Activated naive CD8-positive, alpha-beta T cell treated with anti-CD3 and anti-CD28 coated beads, Interleukin-2, amount 10 ng/mL, durations not matched to agents 7 days and 5 days (primary cell): ENCODE measurements at regions not wholly inside any gene's neighbourhood (a gene's known extent, or its start where the extent isn't known, plus 50 kb on each side); places are given as distances from the start of the nearest gene placed in this dataset.
"Not testable (repeated sequence)": the region's sequence is repeated elsewhere in the genome, so short reads cannot be mapped to it uniquely, and the experiment has no call there.

Experiments
- ATAC-seq: fragments of 150-1000 bp; cut with Tn5 transposase; one replicate; pipeline ENCODE4 v1.10.0; 2021; ENCODE audit warnings: low read depth, moderate library complexity
- POLR2A ChIA-PET: fragments of 350-600 bp; sonication (Branson Sonifier 250); formaldehyde crosslinking; loops from one replicate; lab custom pipeline; 2021; ENCODE audit warnings: antibody characterized with exemption; lab: Charles Lee
- DNase-seq: peaks from one replicate; pipeline ENCODE4 v3.0.0; 2021
- H3K27ac Mint-ChIP-seq: one replicate; pipeline ENCODE4 v1.8.0; 2022; ENCODE audit warnings: mild to moderate bottlenecking, mixed read lengths
- H3K27me3 Mint-ChIP-seq: one replicate; pipeline ENCODE4 v1.8.0; 2022; ENCODE audit warnings: mild to moderate bottlenecking, moderate library complexity, mixed read lengths
- H3K36me3 Mint-ChIP-seq: one replicate; pipeline ENCODE4 v1.8.0; 2021; ENCODE audit warnings: mild to moderate bottlenecking, mixed read lengths
- H3K4me1 Mint-ChIP-seq: one replicate; pipeline ENCODE4 v1.8.0; 2021; ENCODE audit warnings: mixed read lengths
- H3K4me3 Mint-ChIP-seq: one replicate; pipeline ENCODE4 v1.8.0; 2022; ENCODE audit warnings: mild to moderate bottlenecking, moderate library complexity, mixed read lengths
- H3K9me3 Mint-ChIP-seq: one replicate; pipeline ENCODE4 v1.8.0; 2021; ENCODE audit warnings: mixed read lengths

DNA sequence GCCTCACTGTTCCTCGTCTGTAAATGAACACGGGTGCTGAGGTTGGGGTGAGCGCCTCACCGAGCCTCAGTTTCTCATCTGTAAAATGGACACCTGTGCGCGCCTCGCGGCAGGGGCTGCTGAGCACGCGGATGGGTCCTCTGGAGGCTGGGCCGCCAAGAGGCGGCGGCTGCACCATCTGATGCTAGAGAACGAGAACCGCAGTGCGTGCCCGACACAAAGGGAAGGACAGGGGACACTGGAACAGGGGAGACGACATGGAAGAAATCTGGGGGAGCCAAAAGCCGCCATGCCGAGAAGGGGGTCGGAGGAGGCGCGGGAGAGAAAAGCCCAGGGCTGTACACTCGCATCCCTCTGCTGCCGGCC is 118.7 kb upstream of the ZNF516 start:
- H3K27me3 Mint-ChIP-seq: peaks cover 18% of the 10 kb centered on the region
- no peaks in the 10 kb centered on the region for H3K4me1 Mint-ChIP-seq
- POLR2A ChIA-PET: no interaction called here
- ATAC-seq: no peak
- no peaks in the 10 kb centered on the region for H3K36me3 Mint-ChIP-seq
- no peak overlapping the region for H3K27ac Mint-ChIP-seq
- no peaks in the 10 kb centered on the region for H3K9me3 Mint-ChIP-seq
- H3K4me3 Mint-ChIP-seq: no peak overlapping the region
- no peak for DNase-seq

DNA sequence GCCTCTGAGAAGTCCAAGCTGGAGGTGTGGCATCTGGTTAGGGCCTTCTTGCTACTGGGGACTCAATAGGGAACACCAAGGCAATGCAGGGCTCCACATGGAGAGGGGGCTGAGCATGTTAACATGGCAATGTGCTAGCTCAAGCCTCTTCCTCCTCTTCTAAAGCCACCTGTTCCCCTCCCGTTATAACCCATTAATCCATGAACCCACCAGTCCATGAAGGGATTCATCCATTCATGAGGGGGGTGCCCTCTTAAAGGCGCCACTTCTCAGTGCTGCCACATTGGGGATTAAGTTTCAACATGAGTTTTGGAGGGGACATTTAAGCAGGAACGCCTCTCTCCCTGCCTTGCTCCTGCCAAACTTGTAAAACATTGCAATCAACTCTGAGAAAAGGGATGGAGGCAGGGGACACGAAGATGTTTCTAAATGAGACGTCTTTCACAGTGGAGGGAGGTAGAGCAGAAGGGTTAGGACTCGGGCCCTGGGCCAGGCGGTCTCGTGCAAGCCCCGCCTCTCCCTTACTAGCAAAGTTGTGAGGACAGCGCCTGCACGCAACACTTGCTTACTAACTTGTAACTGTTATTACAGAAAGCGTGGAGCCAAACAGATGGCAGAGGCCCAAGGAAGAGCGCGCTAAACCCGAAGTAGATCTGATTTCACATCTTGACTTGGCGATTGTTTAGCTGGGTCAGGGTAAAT is 118.2 kb upstream of the ZNF516 start:
- POLR2A ChIA-PET: no interaction called here
- Mint-ChIP-seq H3K9me3 (no peaks in the 10 kb centered on the region), H3K27me3 (peaks cover 14% of the 10 kb centered on the region), H3K27ac (no peak overlapping the region), H3K4me3 (no peak overlapping the region), H3K36me3 (no peaks in the 10 kb centered on the region), H3K4me1 (no peaks in the 10 kb centered on the region)
- ATAC-seq (no peak), DNase-seq (no peak)

DNA sequence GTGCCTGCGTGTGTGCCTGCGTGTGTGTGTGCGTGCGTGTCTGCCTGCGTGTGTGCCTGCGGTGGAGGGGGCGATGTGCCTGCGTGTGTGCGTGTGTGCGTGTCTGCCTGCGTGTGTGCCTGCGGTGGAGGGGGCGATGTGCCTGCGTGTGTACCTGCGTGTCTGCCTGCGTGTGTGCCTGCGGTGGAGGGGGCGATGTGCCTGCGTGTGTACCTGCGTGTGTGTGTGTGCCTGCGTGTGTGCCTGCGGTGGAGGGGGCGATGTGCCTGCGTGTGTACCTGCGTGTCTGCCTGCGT is 116.7 kb upstream of the ZNF516 start:
- H3K4me1 Mint-ChIP-seq, POLR2A ChIA-PET: not testable (repeated sequence)

DNA sequence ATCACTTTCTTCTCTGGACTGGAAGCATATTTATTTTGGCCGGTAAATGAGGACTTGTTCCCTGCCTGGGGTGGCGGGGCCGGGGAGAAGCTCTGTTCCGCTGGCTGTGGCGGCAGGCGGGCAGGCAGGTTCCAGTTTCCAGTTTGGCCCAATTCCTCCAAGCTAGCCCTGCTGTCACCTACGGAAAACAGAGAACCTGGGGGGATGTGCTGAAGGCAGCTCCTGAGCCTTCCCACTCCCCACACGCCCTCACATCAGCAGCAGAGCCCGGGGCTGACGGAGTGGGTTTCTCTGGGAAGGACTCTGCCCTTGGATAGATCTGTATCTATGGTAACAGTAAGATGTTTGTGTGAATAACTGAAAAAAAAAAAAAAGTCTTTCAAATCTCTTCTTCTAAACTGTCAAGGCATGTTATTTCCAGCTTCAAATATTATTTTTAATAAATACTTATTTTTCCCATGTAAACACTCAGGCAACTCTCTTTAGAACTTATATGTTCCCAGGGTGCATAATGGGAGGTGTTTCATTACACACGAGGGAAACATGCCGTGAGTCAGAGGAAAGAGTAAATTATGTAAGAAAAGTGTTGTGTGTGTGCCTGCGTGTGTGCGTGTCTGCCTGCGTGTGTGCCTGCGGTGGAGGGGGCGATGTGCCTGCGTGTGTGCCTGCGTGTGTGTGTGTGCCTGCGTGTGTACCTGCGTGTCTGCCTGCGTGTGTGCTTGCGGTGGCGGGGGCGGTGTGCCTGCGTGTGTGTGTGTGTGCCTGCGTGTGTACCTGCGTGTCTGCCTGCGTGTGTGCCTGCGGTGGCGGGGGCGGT is 116.1 kb upstream of the ZNF516 start:
- H3K27ac Mint-ChIP-seq: no peak overlapping the region
- POLR2A ChIA-PET: no interaction called here
- H3K4me3 Mint-ChIP-seq: no peak overlapping the region
- DNase-seq: no peak
- H3K9me3 Mint-ChIP-seq: no peaks in the 10 kb centered on the region
- H3K36me3 Mint-ChIP-seq: no peaks in the 10 kb centered on the region
- H3K4me1 Mint-ChIP-seq: no peaks in the 10 kb centered on the region
- H3K27me3 Mint-ChIP-seq: peaks cover 11% of the 10 kb centered on the region
- ATAC-seq: no peak

More for the DNA sequence above, 116.7 kb upstream of the ZNF516 start:
- not testable (repeated sequence) for H3K9me3 Mint-ChIP-seq, DNase-seq, ATAC-seq, H3K27ac Mint-ChIP-seq, H3K4me3 Mint-ChIP-seq, H3K36me3 Mint-ChIP-seq
- H3K27me3 Mint-ChIP-seq: peaks cover 12% of the 10 kb centered on the region

DNA sequence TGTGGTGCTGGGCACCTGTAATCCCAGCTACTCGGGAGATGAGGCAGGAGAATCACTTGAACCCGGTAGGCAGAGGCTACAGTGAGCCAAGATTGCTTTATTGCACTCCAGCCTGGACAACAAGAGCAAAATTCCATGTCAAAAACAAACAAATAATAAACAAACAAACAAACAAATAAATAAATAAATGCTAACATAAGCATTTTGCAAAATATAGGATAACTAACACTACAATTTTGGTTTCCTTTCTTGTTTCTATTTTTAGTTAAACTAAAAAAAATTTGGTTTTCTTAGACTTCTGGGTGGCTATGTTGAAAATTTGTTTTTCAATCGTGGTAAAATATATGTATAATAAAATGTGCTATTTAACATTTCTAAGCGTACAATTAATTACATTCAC is 115.0 kb upstream of the ZNF516 start:
- Mint-ChIP-seq H3K27ac (no peak overlapping the region), H3K36me3 (no peaks in the 10 kb centered on the region), H3K9me3 (no peaks in the 10 kb centered on the region), H3K4me3 (no peak overlapping the region), H3K27me3 (peaks cover 4% of the 10 kb centered on the region), H3K4me1 (no peaks in the 10 kb centered on the region)
- POLR2A ChIA-PET: no interaction called here
- DNase-seq (no peak), ATAC-seq (no peak)

DNA sequence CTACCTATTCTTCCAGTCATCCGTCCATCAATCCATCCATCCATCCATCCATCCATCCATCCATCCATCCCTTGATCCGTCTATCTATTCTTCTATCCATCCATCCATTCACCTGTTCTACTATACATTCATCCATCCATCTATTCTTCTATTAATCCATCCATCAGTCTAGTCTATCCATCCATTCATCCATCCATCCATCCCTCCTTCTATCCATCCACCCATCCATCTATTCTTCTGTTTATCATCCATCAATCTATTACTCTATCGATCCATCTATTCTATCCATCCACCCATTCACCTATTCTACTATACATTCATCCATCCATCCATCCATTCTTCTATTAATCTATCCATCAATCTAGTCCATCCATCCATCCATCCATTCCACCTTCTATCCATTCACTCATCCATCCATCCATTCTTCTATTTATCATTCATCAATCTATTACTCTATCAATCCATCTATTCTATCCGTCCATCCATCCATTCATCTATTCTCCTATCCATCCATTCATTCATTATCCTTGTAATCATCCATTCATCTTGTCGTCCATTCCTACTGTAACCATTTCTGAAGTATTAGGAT is 110.4 kb upstream of the ZNF516 start:
- POLR2A ChIA-PET: no interaction called here
- peaks cover 6% of the 10 kb centered on the region for H3K27me3 Mint-ChIP-seq
- no peak overlapping the region for H3K4me3 Mint-ChIP-seq
- H3K9me3 Mint-ChIP-seq: no peaks in the 10 kb centered on the region
- no peaks in the 10 kb centered on the region for H3K4me1 Mint-ChIP-seq
- no peak overlapping the region for H3K27ac Mint-ChIP-seq
- ATAC-seq (no peak), DNase-seq (no peak)
- H3K36me3 Mint-ChIP-seq: no peaks in the 10 kb centered on the region

DNA sequence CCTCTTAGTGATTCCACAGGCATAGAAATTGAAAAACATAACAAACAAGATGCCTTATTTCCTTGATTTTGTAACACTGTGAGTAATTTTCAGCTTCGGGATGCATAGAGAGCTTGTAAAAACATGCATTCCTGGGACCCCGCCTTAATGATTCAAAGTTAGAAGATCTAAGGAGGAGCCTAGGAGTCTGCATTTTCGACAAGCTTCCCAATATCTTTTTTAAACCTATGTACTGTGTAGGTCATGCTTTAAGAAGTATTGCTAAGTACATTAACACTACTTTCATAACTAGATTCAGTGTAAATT is 109.8 kb upstream of the ZNF516 start:
- Mint-ChIP-seq H3K4me3 (no peak overlapping the region), H3K4me1 (no peaks in the 10 kb centered on the region), H3K9me3 (no peaks in the 10 kb centered on the region), H3K27ac (no peak overlapping the region), H3K36me3 (no peaks in the 10 kb centered on the region), H3K27me3 (peaks cover 5% of the 10 kb centered on the region)
- DNase-seq (no peak), ATAC-seq (no peak)
- POLR2A ChIA-PET: no interaction called here

DNA sequence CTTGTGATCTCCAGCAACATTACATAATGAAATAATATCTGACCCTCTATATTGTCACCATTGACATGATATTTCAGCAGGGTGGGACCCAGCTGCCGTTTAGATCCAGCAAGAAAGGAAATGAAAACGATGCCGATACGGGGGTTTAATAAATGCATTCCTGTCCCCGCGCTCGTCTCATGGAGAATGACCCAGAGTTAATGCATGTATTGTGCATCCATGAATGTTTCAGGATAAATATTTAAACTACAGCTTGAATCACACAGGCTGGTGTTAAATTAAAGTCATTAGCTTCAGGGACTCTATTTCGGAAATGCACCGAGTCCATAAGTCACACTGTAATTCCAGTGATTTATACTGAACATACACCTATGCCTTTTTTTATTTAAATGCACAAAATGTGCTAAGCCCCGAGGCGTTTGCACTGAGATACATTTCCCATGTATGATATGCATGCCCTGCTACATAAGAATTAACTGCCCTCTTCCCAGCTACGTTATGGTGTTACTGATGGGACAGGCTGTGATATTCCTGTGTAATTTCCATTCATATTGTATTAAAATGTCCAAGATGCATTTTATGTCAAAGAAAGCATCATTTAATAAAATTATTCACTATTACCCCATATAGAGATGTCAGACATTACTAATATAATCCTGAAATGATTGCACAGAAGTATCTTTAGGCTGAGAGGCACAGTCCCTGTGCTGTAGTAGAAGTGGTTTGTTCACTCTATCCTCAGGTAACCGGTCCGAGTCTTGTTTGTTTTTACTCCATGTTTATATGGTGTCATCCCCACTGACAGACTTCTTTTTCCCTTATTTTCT is 109.3 kb upstream of the ZNF516 start:
- Mint-ChIP-seq H3K27ac (no peak overlapping the region), H3K27me3 (peaks cover 5% of the 10 kb centered on the region), H3K4me3 (no peak overlapping the region), H3K36me3 (no peaks in the 10 kb centered on the region), H3K4me1 (no peaks in the 10 kb centered on the region), H3K9me3 (no peaks in the 10 kb centered on the region)
- DNase-seq (no peak), ATAC-seq (no peak)
- POLR2A ChIA-PET: no interaction called here

DNA sequence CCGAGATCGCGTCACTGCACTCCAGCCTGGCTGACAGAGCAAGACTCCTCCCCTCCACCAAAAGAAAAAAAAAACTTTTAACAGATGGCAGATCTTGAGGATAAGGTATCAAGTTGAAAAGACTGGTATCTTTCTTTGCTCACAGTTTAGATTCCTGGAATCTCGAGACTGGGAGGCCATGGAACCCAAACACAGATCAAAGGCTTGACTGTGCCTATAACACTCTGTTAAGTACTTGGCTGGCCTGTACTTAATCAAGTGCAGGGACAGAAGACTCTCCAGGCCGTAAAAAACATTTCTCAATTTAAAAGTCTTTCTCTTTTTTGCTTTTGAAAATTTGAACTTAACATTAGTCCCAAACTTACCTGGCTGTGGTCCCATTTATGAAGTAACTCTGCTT is 107.1 kb upstream of the ZNF516 start:
- H3K27ac Mint-ChIP-seq: no peak overlapping the region
- peaks cover 9% of the 10 kb centered on the region for H3K27me3 Mint-ChIP-seq
- H3K4me3 Mint-ChIP-seq: no peak overlapping the region
- H3K4me1 Mint-ChIP-seq: no peaks in the 10 kb centered on the region
- no peaks in the 10 kb centered on the region for H3K36me3 Mint-ChIP-seq
- H3K9me3 Mint-ChIP-seq: no peaks in the 10 kb centered on the region
- DNase-seq (no peak), ATAC-seq (no peak)
- POLR2A ChIA-PET: no interaction called here

DNA sequence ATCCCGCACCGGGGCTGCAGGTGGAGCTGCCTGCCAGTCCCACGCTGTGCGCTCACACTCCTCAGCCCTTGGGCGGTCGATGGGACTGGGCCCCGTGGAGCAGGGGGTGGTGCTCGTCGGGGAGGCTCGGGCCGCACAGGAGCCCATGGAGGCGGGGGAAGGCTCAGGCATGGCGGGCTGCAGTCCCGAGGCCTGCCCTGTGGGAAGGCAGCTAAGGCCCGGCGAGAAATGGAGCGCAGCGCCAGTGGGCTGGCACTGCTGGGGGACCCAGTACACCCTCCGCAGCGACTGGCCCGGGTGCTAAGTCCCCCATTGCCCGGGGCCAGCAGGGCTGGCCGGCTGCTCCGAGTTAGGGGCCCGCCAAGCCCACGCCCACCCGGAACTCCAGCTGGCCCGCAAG is 105.0 kb upstream of the ZNF516 start:
- POLR2A ChIA-PET: interaction anchor here (0.6 kb wide), 1 partner anchor 76 kb away, joined by 4 read pairs; no protein-coding TSS in a partner anchor
- not testable (repeated sequence) for H3K4me3 Mint-ChIP-seq, H3K36me3 Mint-ChIP-seq, H3K27me3 Mint-ChIP-seq, DNase-seq, H3K27ac Mint-ChIP-seq, H3K9me3 Mint-ChIP-seq, H3K4me1 Mint-ChIP-seq, ATAC-seq

DNA sequence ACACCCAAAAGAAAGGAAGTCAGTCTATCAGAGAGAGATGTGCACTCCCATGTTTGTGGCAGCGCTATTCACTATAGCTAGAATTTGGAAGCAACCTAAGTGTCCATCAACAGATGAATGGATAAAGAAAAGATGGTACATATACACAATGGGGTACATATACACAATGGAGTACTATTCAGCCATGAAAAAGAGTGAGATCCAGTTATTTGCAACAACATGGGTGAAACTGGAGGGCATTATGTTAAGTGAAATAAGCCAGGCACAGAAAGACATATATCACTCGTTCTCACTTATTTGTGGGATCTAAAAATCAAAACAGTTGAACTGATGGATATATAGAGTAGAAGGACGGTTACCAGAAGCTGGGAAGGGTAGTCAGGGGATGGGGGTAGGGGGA is 99.9 kb upstream of the ZNF516 start:
- no peak for DNase-seq

DNA sequence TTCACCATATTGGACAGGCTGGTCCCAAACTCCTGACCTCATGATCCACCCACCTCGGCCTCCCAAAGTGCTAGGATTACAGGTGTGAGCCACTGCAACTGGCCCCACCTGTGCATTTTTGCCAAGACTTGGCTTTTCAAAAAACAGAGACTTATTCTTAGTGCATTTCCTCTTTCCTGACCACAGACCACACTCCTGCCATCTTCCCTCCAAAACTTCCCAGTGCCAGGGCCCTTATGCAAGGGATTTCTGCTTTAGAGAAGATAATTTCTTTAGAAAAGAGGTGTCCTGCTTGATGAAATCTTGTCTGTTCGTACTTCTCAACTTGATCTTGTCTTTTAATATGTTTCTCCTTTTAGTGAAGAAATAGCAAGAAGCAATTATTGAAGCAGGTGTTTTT is 98.8 kb upstream of the ZNF516 start:
- peaks cover 3% of the 10 kb centered on the region for H3K9me3 Mint-ChIP-seq
- POLR2A ChIA-PET: no interaction called here
- DNase-seq: no peak
- ATAC-seq: no peak
- H3K36me3 Mint-ChIP-seq: no peaks in the 10 kb centered on the region
- H3K4me3 Mint-ChIP-seq: no peak overlapping the region
- peaks cover 5% of the 10 kb centered on the region for H3K4me1 Mint-ChIP-seq
- H3K27ac Mint-ChIP-seq: no peak overlapping the region
- H3K27me3 Mint-ChIP-seq: peaks cover 29% of the 10 kb centered on the region

More for the DNA sequence above, 99.9 kb upstream of the ZNF516 start:
- no peaks in the 10 kb centered on the region for H3K4me1 Mint-ChIP-seq
- no peak overlapping the region for H3K27ac Mint-ChIP-seq
- peaks cover 19% of the 10 kb centered on the region for H3K27me3 Mint-ChIP-seq
- ATAC-seq: no peak
- H3K9me3 Mint-ChIP-seq: peaks cover 3% of the 10 kb centered on the region
- H3K36me3 Mint-ChIP-seq: no peaks in the 10 kb centered on the region
- POLR2A ChIA-PET: no interaction called here
- H3K4me3 Mint-ChIP-seq: no peak overlapping the region

DNA sequence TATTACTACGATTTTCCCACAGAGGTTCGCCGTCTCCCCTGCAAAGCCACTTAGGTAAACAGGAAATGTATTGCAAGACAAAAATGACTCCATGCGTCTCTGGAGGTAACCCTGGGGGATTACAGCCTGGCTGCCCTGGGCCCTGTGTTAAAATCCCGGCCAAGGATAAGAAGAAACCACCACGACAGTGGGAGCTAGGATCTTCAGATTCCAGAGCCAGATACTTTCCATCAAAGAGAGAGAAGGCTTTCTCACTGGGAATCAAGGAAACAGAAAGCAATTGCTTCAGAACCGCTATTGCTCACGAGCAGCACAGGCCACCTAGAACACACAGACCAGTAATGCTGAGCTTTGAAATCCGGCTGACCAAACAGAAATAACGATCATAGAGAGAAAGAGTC is 97.9 kb upstream of the ZNF516 start:
- Mint-ChIP-seq H3K36me3 (no peaks in the 10 kb centered on the region), H3K4me1 (peaks cover 10% of the 10 kb centered on the region), H3K27ac (no peak overlapping the region), H3K27me3 (peaks cover 37% of the 10 kb centered on the region), H3K9me3 (peaks cover 3% of the 10 kb centered on the region), H3K4me3 (no peak overlapping the region)
- no peak for ATAC-seq
- POLR2A ChIA-PET: no interaction called here
- no peak for DNase-seq
